NCI-H1092 (cell line): ENCODE measurements at regions not wholly inside any gene's neighbourhood (a gene's known extent, or its start where the extent isn't known, plus 50 kb on each side); places are given as distances from the start of the nearest gene placed in this dataset.
"Not testable (repeated sequence)": the region's sequence is repeated elsewhere in the genome, so short reads cannot be mapped to it uniquely, and the experiment has no call there.

Experiments
- DNase-seq: peaks from one replicate; lab custom pipeline; 2025; lab: John Stamatoyannopoulos, UW

DNA sequence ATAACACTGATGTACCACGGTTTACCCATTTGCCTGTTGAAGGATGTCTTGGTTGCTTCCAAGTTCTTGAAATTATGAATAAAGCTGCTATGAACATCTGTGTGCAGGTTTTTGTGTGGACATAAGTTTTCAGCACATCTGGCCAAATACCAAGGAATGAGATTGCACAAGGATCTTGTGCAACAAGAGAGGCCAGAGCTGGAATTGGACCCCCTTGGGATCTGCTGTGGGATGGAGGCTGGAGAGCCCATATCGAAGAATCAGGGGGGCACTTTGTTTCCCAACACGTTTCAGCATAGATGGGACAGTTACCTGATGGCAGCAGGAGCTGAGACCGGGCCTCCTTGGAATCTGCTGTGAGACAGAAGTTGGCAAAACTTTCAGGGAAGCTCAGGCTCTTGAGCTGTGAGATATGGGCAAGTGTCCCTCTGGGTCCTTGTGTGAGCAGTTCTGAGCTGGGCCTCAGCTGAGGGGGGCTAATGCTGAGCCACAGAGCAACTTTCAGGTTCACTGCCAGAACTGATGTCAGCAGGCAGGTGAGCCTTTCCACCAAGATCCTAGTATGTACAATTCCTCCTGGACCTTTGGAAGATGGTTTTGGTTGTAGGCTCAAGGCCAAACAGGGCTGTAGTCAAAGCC is 115.2 kb upstream of the RAB18 start:
- DNase-seq, result no peak

DNA sequence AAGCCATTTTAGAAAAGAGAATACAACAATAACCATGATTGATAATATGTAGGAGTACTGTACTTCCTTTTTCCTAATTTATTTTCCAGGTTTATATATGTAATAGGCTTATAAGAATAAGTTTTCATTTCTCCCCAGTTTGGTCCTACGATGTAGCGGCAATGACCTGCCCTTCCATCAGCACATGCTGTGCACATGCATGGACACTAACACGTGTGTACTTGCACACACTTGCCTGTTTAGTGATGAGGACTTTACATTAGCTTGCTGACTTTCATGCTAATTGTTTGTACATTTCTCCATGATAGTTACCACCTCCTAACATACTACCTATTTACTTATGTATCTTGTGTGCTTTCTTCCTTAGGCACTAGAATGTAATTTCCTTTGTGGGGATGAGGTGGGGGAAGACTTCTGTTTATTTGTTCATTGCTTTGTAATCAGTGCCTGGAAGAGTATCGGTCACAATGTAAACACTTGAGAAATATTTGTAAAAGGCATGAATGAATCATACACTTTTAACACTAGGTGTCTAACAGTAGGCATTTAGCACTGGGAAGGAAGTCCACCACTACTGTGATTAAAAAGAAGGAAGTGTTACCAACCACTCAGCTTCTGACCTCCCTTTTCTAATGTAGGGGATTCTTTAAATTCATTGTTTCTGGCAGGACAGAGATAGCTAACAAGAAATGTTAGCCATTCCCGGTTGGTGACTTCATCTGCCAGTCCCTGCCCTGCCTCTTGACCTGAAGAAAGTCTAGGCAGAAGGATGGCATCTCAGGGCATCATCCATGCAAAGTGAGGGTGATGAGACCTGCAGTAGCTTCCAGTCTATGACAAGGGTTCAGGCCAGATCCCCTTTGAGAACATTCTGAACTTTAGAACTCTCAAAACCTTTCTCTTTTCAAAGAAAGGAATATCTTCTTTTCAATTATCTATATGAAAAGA is 120.2 kb upstream of the RAB18 start:
- no peak for DNase-seq

DNA sequence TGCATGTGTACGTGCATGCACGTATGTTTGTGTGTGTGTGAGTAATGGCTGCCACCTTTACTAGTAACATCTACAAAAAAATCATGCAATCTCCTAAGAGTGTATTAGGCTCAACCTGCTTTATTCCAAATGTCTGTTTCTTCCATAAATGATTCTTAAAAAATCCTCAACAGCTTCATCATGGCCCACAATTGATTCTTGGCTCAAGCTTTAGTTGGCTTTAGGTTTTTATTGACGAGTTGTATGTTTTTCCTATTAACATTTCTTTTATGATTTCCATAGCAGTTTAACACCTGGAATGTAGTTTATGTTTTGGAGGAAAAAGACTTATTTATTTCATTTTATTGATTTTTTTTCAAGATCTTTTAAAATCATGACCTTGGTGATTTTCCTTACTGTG is 121.9 kb upstream of the RAB18 start:
- DNase-seq, result no peak

- DNase-seq, result no peak
Measured at GRCh38 chr10:27380929-27381358, 123.2 kb upstream of the RAB18 start.

DNA sequence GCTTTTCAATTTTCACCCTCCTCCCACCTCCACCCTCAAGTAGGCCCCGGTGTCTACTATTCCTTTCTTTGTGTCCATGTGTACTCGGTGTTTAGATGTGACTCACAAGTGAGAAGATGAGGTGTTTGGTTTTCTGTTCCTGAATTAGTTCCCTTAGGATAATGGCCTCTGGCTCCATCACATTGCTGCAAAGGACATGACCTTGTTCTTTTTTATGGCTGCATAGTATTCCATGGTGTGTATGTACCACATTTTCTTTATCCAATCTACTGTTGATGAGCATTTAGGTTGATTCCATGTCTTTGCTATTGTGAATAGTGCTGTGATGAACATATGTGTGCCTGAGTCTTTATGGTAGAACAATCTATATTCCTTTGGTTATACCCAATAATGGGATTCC is 125.1 kb upstream of the RAB18 start:
- DNase-seq, result not testable (repeated sequence)

- no peak for DNase-seq
Measured at GRCh38 chr10:27373566-27374160, 130.4 kb upstream of the RAB18 start.

DNA sequence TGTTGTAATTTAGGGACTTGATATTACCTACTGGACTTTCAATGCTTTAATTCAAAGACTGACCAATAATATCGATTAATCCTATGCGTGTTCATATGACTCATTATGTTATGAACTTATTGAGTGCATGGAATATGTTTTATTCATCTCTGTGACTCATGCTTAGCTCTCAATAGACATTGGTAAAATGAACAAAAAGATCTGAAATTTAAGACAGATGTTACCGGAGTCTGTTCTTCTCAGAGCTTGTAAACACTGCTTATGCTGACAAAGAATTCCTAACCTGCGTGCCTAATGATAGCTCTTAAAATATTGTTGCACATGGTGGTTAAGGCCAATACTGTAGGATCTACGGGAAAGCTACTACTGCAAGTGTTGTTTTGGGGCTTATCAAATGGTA is 131.5 kb upstream of the ACBD5 start:
- DNase-seq, result no peak

GRCh38 chr10:27371375-27371774 is 130.8 kb upstream of the ACBD5 start:
- not testable (repeated sequence) for DNase-seq

- no peak for DNase-seq
Measured at GRCh38 chr10:27369880-27370279, 129.3 kb upstream of the ACBD5 start.

DNA sequence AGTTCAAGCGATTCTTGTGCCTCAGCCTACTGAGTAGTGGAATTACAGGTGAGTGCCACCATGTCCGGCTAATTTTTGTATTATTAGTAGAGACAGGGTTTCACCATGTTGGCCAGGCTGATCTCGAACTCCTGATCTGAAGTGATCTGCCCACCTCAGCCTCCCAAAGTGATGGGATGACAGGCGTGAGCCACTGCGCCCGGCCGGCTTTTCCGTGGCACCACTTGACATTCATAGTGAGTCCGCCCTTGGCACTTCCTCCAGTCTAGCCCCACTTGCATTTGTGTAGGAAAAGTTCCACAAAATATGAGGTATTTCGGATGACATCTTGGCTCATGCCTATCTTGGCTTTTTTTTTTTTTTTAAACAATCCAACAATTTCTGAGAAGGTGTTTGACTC is 128.1 kb upstream of the ACBD5 start:
- no peak for DNase-seq

DNA sequence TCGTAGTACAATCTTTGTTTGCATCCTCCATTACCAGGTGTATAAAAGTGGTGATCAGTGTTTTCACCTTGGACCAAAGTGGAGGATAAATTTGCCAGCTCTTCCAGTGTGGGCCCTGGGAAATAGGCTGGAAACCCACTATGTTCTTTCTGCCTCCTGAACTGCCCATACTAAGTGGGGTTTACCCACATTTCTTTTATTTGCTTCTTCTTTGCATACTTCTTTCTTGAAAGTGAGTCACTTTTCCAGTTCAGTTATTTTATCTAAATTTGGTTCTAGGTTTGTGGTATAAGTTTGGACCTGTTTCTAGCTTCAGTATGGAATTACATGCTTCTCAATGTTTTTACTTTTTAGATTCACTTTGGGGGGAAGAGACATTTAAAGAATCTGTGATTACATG is 126.2 kb upstream of the ACBD5 start:
- no peak for DNase-seq

- DNase-seq, result no peak
Measured at GRCh38 chr10:27364028-27364427, 123.4 kb upstream of the ACBD5 start.

DNA sequence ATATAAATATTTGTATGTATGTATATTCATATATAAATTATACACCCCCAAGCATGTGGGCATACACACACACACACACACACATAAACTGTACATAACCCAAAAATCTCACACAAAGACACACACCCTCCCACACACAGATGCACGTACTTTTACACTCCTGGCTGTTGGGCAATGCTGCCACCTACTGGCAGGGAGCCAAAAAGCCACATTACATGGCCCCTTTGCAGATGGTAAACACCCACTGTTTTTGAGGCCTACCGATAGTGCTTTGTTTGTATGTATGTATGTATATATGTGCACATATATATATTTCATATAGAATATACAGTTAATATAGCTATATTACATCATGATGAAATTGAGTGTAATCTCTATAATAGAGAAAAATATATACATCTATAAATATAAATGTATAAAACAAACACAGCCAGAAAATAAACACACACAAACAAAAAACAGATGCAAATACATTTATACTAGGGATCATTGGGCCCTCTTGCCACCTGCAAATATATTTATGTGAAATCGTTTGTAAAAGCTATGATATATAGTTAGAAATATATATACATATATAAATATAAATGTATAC is 120.1 kb upstream of the ACBD5 start:
- DNase-seq, result peak; percentile 53

DNA sequence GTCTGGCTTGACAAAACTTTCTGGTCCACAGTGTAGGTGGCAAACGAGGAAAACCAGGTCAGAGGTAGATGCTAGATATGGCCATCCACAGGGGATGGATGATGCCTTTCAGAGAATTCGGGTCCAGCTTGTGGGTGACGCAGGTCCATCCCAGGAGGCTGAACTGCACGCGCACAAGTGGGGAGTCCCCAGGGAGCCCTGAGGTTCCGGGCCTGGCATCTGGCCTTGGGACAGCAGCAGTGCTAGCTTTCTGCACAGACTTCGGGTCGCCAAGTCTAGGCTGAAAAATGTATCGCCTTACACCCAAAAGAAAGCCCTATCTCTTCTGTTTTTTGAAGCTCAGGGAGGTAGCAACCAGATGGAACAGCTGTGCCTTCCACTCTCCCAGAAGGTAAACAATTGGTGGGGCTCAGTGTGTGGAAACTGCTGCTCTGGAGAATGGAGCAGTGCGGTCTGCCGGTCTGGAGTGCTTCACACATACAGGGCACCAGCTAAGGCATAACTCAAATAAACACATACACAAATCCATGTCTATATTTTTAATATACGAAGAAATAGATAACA is 119.3 kb upstream of the ACBD5 start:
- no peak for DNase-seq

DNA sequence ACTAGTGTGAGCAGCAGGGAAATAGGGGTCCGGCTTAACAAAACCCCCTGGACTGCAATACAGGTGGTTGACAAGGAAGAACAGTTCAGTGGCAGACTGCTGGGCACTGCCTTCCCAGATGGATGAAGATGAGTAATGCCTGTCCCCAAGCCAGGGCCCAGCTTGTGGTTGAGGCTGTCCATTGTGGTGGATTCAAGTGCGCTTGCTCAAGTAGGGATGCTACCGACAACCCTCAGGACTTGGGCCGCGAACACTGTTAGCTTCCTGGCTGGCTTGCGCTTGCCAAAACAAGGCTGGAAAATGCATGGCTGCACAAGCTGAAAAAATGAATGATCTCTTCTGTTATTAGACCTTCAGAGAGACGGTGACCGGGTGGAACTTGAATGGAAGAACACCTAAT is 116.1 kb upstream of the ACBD5 start:
- no peak for DNase-seq

GRCh38 chr10:27355918-27356573 is 115.4 kb upstream of the ACBD5 start:
- no peak for DNase-seq

DNA sequence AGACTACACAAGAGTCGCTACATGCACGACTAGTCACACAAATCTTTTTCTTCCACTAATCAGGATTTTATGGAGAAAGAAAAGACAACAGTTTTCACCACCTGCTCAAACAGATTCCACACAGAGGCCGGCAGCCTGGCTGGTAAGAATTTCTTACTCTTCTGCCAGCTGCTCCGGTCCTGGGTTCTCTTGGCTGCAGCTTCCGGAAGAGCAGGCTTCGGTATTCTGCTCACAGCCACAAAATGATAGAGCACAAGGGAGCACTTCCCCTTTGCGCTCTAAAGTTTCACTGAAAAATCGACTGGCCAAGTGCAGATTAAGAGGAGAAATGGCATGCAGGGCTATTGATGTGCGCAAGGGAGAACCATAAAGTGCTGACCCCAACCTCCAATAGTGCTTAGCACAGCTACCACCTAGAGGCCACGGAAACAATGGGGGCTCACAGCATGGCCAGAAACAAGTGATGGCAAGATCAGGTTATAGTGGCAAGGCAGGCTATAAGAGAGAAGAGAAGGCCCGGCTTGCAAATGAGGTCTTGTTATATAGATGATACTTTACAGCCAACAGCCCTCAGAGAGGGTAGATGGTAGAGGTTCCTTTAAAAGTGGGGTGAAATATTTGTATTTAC is 114.2 kb upstream of the ACBD5 start:
- not testable (repeated sequence) for DNase-seq

DNA sequence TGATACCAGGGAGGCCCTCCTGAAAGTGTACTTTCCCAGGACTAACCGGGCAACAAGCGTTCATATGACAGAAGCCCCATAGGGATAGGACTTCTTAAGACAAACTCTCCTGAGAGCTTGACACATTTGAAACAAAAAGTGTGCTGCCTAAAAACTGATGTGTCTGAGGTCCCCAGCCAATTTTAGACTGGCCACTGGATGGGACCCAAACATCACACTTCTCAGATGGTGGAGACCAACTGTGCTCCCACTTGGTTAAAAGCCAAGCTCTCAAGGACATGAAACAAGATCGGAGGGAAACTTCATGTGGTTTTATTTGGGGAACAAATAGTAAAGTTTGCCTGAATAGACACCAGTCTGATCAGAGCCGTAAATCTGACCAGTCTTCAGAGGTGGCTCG is 113.5 kb upstream of the ACBD5 start:
- not testable (repeated sequence) for DNase-seq

DNA sequence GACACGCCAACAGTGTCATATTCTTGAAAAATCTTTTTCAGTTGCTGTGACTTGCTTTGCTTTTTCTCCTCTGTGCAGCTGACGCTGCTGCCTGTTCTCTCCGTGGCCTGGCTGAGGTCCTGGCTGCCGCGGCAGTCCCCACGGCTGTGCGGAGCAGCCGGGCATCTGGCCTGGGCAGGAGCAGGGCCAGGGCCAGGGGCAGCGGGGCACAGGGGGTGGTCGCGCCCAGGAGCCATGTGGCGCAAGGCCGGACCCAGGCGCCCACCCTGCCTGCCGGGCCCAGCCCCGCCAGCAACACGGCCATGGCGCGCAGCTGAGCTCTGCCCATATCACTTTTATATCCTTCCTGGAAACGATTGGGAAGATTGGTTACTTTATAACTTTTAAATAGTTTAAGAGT is 109.4 kb upstream of the ACBD5 start:
- no peak for DNase-seq

- DNase-seq, result not testable (repeated sequence)
Measured at GRCh38 chr10:27347827-27348207, 107.2 kb upstream of the ACBD5 start.

- no peak for DNase-seq
Measured at GRCh38 chr10:27345455-27345920, 104.9 kb upstream of the ACBD5 start.
